IMR-90 (cell line): ENCODE measurements at regions not wholly inside any gene's neighbourhood (a gene's known extent, or its start where the extent isn't known, plus 50 kb on each side); places are given as distances from the start of the nearest gene placed in this dataset.

Experiments
- BHLHE40 ChIP-seq: fragments of 150-350 bp; IDR thresholded peaks from 2 replicates; pipeline ENCODE4 v1.6.1; 2016; ENCODE audit warnings: mild to moderate bottlenecking, low read depth, low read length
- CEBPB ChIP-seq: IDR thresholded peaks from 2 replicates; pipeline ENCODE4 v1.6.1; 2012; ENCODE audit warnings: low read depth, low read length, improper control_type of control experiment
- FOS ChIP-seq: fragments of 150-350 bp; IDR thresholded peaks from 2 replicates; pipeline ENCODE4 v1.6.1; 2016; ENCODE audit warnings: low read depth, low read length
- MXI1 ChIP-seq: IDR thresholded peaks from 2 replicates; pipeline ENCODE4 v1.6.1; 2012; ENCODE audit warnings: low read depth, mild to moderate bottlenecking, low read length, moderate library complexity, borderline replicate concordance
- POLR2A ChIP-seq: IDR thresholded peaks from 2 replicates; pipeline ENCODE4 v1.6.1; 2012; ENCODE audit warnings: mild to moderate bottlenecking, low read depth, low read length
- RAD21 ChIP-seq: IDR thresholded peaks from 2 replicates; pipeline ENCODE4 v1.6.1; 2012; ENCODE audit warnings: low read length, improper control_type of control experiment
- RCOR1 ChIP-seq: IDR thresholded peaks from 2 replicates; pipeline ENCODE4 v1.6.1; 2012; ENCODE audit warnings: mild to moderate bottlenecking, low read length, improper control_type of control experiment; ENCODE audit not compliant: insufficient replicate concordance
- RFX5 ChIP-seq: IDR thresholded peaks from 2 replicates; pipeline ENCODE4 v1.8.0; 2012; ENCODE audit warnings: low read depth, mild to moderate bottlenecking, low read length, moderate library complexity
- USF2 ChIP-seq: fragments of 150-350 bp; IDR thresholded peaks from 2 replicates; pipeline ENCODE4 v1.6.1; 2017; ENCODE audit warnings: mild to moderate bottlenecking, antibody characterized with exemption, low read length, low read depth
- TF ChIP-seq, protein P1 (sequence below): conservative IDR thresholded peaks from 2 replicates; pipeline ENCODE4 v1.5.1; 2012; ENCODE audit warnings: mild to moderate bottlenecking, low read depth, low read length, improper control_type of control experiment

- TF ChIP-seq USF2 (no peak), RAD21 (no peak), POLR2A (no peak), CEBPB (no peak), RCOR1 (no peak), MXI1 (no peak), RFX5 (no peak), FOS (no peak), BHLHE40 (no peak)
- TF ChIP-seq, protein P1, sequence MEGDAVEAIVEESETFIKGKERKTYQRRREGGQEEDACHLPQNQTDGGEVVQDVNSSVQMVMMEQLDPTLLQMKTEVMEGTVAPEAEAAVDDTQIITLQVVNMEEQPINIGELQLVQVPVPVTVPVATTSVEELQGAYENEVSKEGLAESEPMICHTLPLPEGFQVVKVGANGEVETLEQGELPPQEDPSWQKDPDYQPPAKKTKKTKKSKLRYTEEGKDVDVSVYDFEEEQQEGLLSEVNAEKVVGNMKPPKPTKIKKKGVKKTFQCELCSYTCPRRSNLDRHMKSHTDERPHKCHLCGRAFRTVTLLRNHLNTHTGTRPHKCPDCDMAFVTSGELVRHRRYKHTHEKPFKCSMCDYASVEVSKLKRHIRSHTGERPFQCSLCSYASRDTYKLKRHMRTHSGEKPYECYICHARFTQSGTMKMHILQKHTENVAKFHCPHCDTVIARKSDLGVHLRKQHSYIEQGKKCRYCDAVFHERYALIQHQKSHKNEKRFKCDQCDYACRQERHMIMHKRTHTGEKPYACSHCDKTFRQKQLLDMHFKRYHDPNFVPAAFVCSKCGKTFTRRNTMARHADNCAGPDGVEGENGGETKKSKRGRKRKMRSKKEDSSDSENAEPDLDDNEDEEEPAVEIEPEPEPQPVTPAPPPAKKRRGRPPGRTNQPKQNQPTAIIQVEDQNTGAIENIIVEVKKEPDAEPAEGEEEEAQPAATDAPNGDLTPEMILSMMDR = no peak
Observed at GRCh38 chr4:67401902-67402301, 143.4 kb downstream of the CENPC start.
